ENCODE measurements at regions not wholly inside any gene's neighbourhood (a gene's known extent, or its start where the extent isn't known, plus 50 kb on each side); places are given as distances from the start of the nearest gene placed in this dataset.

GRCh38 chr16:26913851-26914250 lies 152.9 kb upstream of the C16orf82 start:
- H3K4me3 ChIP-seq (ENCODE audit: low read depth, low read length), result no peak overlapping the region
- TF ChIP-seq CTCF (IDR thresholded peaks at IDR 0.05; ENCODE audit: low read depth, low read length), result no peak
- DNase-seq (ENCODE audit: low read depth, low spot score), result no peak
- in situ Hi-C loops (cut with HindIII; ENCODE audit: low sequenced_read_pairs), result no loop called here

- in situ Hi-C loops (cut with HindIII; ENCODE audit: low sequenced_read_pairs), result no loop called here
- no peak overlapping the region for H3K4me3 ChIP-seq (ENCODE audit: low read depth, low read length)
- no peak for TF ChIP-seq CTCF (IDR thresholded peaks at IDR 0.05; ENCODE audit: low read depth, low read length)
- DNase-seq (ENCODE audit: low read depth, low spot score), result no peak
Observed at GRCh38 chr16:26930786-26931581, 135.7 kb upstream of the C16orf82 start.

- in situ Hi-C loops (cut with HindIII; ENCODE audit: low sequenced_read_pairs), result no loop called here
- TF ChIP-seq CTCF (IDR thresholded peaks at IDR 0.05; ENCODE audit: low read depth, low read length), result no peak
- H3K4me3 ChIP-seq (ENCODE audit: low read depth, low read length), result no peak overlapping the region
- no peak for DNase-seq (ENCODE audit: low read depth, low spot score)
Observed at GRCh38 chr16:26950636-26951035, 116.1 kb upstream of the C16orf82 start.

DNA sequence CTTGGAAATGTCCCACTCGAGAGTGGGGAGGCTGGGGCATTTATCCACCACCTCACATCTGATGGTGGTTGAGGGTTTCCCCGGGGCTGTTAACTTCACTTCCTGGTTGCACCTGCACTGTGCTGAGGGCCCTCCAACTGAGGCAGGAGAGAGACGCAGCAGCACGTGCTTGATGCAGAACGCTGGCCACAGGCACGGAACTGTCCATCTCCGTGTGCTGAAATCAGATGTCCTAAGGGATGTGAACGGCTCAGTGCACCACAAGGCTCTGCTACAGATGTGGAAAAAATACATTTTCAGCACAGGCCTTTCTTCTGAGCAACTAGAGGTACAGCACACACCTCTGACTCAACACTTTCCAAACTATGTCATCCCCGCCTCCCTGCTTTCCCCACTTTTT lies 114.8 kb upstream of the C16orf82 start:
- in situ Hi-C loops (cut with HindIII; ENCODE audit: low sequenced_read_pairs), result no loop called here
- TF ChIP-seq CTCF (IDR thresholded peaks at IDR 0.05; ENCODE audit: low read depth, low read length), result no peak
- H3K4me3 ChIP-seq (ENCODE audit: low read depth, low read length), result no peak overlapping the region
- DNase-seq (ENCODE audit: low read depth, low spot score), result no peak

DNA sequence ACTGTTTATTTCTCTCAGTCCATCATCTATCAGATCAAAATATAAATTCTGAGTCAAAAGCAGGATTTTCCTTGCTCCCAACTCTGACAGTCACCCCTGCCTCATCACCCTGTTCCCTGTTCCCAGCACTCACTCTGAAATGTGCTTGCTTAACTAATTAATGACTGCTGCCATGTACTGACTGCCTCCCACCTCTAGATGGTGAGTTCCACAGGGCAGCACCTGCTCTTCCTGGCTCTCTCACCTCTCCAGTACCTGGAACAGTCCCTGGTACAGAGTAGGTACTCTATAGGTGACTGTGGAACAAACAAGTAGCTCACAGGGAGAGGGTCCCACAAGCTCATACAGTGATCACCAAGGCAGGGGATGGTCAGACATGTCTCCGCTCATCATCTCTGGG lies 114.3 kb upstream of the C16orf82 start:
- H3K4me3 ChIP-seq (ENCODE audit: low read depth, low read length), result no peak overlapping the region
- DNase-seq (ENCODE audit: low read depth, low spot score), result no peak
- in situ Hi-C loops (cut with HindIII; ENCODE audit: low sequenced_read_pairs), result no loop called here
- no peak for TF ChIP-seq CTCF (IDR thresholded peaks at IDR 0.05; ENCODE audit: low read depth, low read length)

DNA sequence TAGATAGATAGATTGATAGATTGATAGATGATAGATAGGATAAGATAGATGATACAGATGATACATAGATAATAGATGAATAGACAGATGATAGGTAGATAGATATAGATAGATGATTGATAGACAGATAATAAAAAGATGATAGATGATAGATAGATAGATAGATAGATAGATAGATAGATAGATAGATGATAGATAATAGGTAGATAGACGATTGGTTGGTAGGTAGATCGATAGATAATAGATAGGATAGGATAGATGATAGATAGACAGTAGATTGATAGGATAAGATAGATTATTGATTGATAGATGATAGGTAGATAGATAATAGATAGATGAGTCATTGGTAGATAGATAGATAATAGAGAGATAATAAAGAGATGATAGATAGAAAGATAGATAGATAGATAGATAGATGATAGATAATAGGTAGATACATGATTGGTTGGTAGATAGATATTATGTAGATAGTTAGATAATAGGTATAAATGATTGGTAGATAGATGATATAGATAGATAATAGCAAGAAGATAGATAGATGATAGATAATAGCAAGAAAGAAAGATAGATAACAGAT lies 109.4 kb upstream of the C16orf82 start:
- no peak for DNase-seq (ENCODE audit: low read depth, low spot score)
- H3K4me3 ChIP-seq (ENCODE audit: low read depth, low read length), result no peak overlapping the region
- no peak for TF ChIP-seq CTCF (IDR thresholded peaks at IDR 0.05; ENCODE audit: low read depth, low read length)
- in situ Hi-C loops (cut with HindIII; ENCODE audit: low sequenced_read_pairs), result no loop called here

All from astrocyte of the spinal cord (primary cell).